GM12878 (cell line): ENCODE measurements at regions not wholly inside any gene's neighbourhood (a gene's known extent, or its start where the extent isn't known, plus 50 kb on each side); places are given as distances from the start of the nearest gene placed in this dataset.

ENCODE experiments used
- CREB1 ChIP-seq: IDR thresholded peaks from 2 replicates; pipeline ENCODE4 v1.6.1; 2012; ENCODE audit warnings: low read depth, mild to moderate bottlenecking, inconsistent platforms
- CTCF ChIP-seq, 3 experiments: IDR thresholded peaks in 2 of 3; conservative IDR thresholded peaks in 1 of 3; 2 replicates each; pipeline ENCODE4 v1.5.1; 2011; ENCODE audit warnings: low read depth in 3 of 3, low read length in 3 of 3, mild to moderate bottlenecking in 3 of 3, control low read depth in 2 of 3, moderate library complexity in 2 of 3, inconsistent platforms in 1 of 3, mixed read lengths in 1 of 3; ENCODE audit not compliant: control insufficient read depth in 2 of 3, insufficient read depth in 1 of 3; ENCODE audit errors: extremely low read depth in 1 of 3
- GABPA ChIP-seq: IDR thresholded peaks from 2 replicates; pipeline ENCODE4 v1.6.1; 2014; ENCODE audit warnings: antibody characterized with exemption, low read depth, mild to moderate bottlenecking, inconsistent platforms
- MTA2 ChIP-seq: fragments of 450-650 bp; IDR thresholded peaks from 2 replicates; pipeline ENCODE4 v1.6.1; 2016; ENCODE audit warnings: low read depth, mild to moderate bottlenecking, moderate library complexity
- NFIC ChIP-seq: IDR thresholded peaks from 2 replicates; pipeline ENCODE4 v1.6.1; 2012; ENCODE audit warnings: low read depth, mild to moderate bottlenecking, inconsistent platforms, low read length, moderate library complexity
- PAX5 ChIP-seq: IDR thresholded peaks from 2 replicates; pipeline ENCODE4 v1.6.1; 2011; ENCODE audit warnings: low read depth, low read length, borderline replicate concordance
- RBBP5 ChIP-seq: fragments of 200-600 bp; sonication (generic); conservative IDR thresholded peaks from 2 replicates; pipeline ENCODE4 v1.6.1; 2016
- STAT1 ChIP-seq: fragments of 450-650 bp; conservative IDR thresholded peaks from 2 replicates; pipeline ENCODE4 v1.6.1; 2014; ENCODE audit warnings: antibody characterized with exemption, mild to moderate bottlenecking

GRCh38 chr5:4244306-4244705 lies 648.7 kb downstream of the IRX1 start:
- TF ChIP-seq NFIC: no peak
- no peak for TF ChIP-seq CTCF (IDR thresholded peaks at IDR 0.05 in 2 of 3, conservative IDR thresholded peaks at IDR 0.05 in 1 of 3; ENCODE audit: control insufficient read depth in 2 of 3, extremely low read depth in 1 of 3, insufficient read depth in 1 of 3, low read depth in 3 of 3, low read length in 3 of 3)
- no peak for TF ChIP-seq PAX5
- TF ChIP-seq MTA2: no peak
- no peak for TF ChIP-seq STAT1
- no peak for TF ChIP-seq GABPA
- TF ChIP-seq RBBP5: no peak
- no peak for TF ChIP-seq CREB1
